ENCODE measurements at regions not wholly inside any gene's neighbourhood (a gene's known extent, or its start where the extent isn't known, plus 50 kb on each side); places are given as distances from the start of the nearest gene placed in this dataset.

GRCh38 chr7:18364396-18364795 is 131.2 kb upstream of the HDAC9 start:
- no peak for DNase-seq (ENCODE audit: low spot score)
- Histone ChIP-seq H3K36me3 (ENCODE audit: insufficient read depth, low read length) (no peaks in the 10 kb centered on the region), H3K9me2 (ENCODE audit: insufficient read depth, low read length) (no peaks in the 10 kb centered on the region), H4K20me1 (ENCODE audit: insufficient read depth, low read length) (no peaks in the 10 kb centered on the region), H3K27ac (ENCODE audit: low read depth, low read length, poor library complexity, severe bottlenecking) (no peak overlapping the region), H2AFZ (ENCODE audit: low read length) (no peak overlapping the region), H3K4me2 (ENCODE audit: low read length) (no peak overlapping the region), H3K4me3 (ENCODE audit: low read depth, low read length, poor library complexity, severe bottlenecking) (no peak overlapping the region), H3K9me3 (ENCODE audit: low read length) (no peaks in the 10 kb centered on the region), H3K4me1 (ENCODE audit: insufficient read depth, low read length, poor library complexity, severe bottlenecking) (no peaks in the 10 kb centered on the region), H3K79me2 (ENCODE audit: insufficient read depth, low read depth, low read length) (no peaks in the 10 kb centered on the region)
- intact Hi-C loops (cut with micrococcal nuclease; ENCODE audit: unreplicated experiment) = no loop called here
- POLR2A ChIA-PET = interaction anchor here (1.2 to 1.5 kb wide), 2 partner anchors 11 to 29 kb away, joined by 3 to 4 read pairs; no protein-coding TSS in a partner anchor
- CTCF ChIA-PET (ENCODE audit: unreplicated experiment) = no interaction called here
- BruUV-seq (replicated peaks) = no TSS peak
- no peak for TF ChIP-seq CTCF (conservative IDR thresholded peaks at IDR 0.05; ENCODE audit: low read length)
- TF ChIP-seq EZH2phosphoT487 (IDR thresholded peaks at IDR 0.05; ENCODE audit: borderline replicate concordance, low read depth, low read length) = no peak

- CTCF ChIA-PET (ENCODE audit: unreplicated experiment) = no interaction called here
- no TSS peak for BruUV-seq (replicated peaks)
- POLR2A ChIA-PET = no interaction called here
Measured at GRCh38 chr7:18366394-18366793, 129.2 kb upstream of the HDAC9 start.

GRCh38 chr7:18369011-18369410 is 126.5 kb upstream of the HDAC9 start:
- H4K20me1 ChIP-seq (ENCODE audit: insufficient read depth, low read length) = no peaks in the 10 kb centered on the region

More at GRCh38 chr7:18366394-18366793, 129.2 kb upstream of the HDAC9 start:
- no peak overlapping the region for H3K27ac ChIP-seq (ENCODE audit: low read depth, low read length, poor library complexity, severe bottlenecking)
- no peak overlapping the region for H2AFZ ChIP-seq (ENCODE audit: low read length)
- no peaks in the 10 kb centered on the region for H3K4me1 ChIP-seq (ENCODE audit: insufficient read depth, low read length, poor library complexity, severe bottlenecking)
- no peak overlapping the region for H3K4me2 ChIP-seq (ENCODE audit: low read length)
- no peaks in the 10 kb centered on the region for H3K79me2 ChIP-seq (ENCODE audit: insufficient read depth, low read depth, low read length)
- no peaks in the 10 kb centered on the region for H3K9me3 ChIP-seq (ENCODE audit: low read length)
- intact Hi-C loops (cut with micrococcal nuclease; ENCODE audit: unreplicated experiment) = no loop called here
- H3K4me3 ChIP-seq (ENCODE audit: low read depth, low read length, poor library complexity, severe bottlenecking) = no peak overlapping the region
- DNase-seq (ENCODE audit: low spot score) = no peak
- no peaks in the 10 kb centered on the region for H3K36me3 ChIP-seq (ENCODE audit: insufficient read depth, low read length)
- TF ChIP-seq EZH2phosphoT487 (IDR thresholded peaks at IDR 0.05; ENCODE audit: borderline replicate concordance, low read depth, low read length) (no peak), CTCF (conservative IDR thresholded peaks at IDR 0.05; ENCODE audit: low read length) (no peak)
- no peaks in the 10 kb centered on the region for H3K9me2 ChIP-seq (ENCODE audit: insufficient read depth, low read length)
- no peaks in the 10 kb centered on the region for H4K20me1 ChIP-seq (ENCODE audit: insufficient read depth, low read length)

More at GRCh38 chr7:18369011-18369410, 126.5 kb upstream of the HDAC9 start:
- TF ChIP-seq CTCF (conservative IDR thresholded peaks at IDR 0.05; ENCODE audit: low read length) (no peak), EZH2phosphoT487 (IDR thresholded peaks at IDR 0.05; ENCODE audit: borderline replicate concordance, low read depth, low read length) (no peak)
- Histone ChIP-seq H3K27ac (ENCODE audit: low read depth, low read length, poor library complexity, severe bottlenecking) (no peak overlapping the region), H3K4me3 (ENCODE audit: low read depth, low read length, poor library complexity, severe bottlenecking) (no peak overlapping the region), H3K9me3 (ENCODE audit: low read length) (no peaks in the 10 kb centered on the region), H3K79me2 (ENCODE audit: insufficient read depth, low read depth, low read length) (no peaks in the 10 kb centered on the region), H3K4me1 (ENCODE audit: insufficient read depth, low read length, poor library complexity, severe bottlenecking) (no peaks in the 10 kb centered on the region), H3K4me2 (ENCODE audit: low read length) (no peak overlapping the region), H2AFZ (ENCODE audit: low read length) (no peak overlapping the region), H3K36me3 (ENCODE audit: insufficient read depth, low read length) (no peaks in the 10 kb centered on the region), H3K9me2 (ENCODE audit: insufficient read depth, low read length) (no peaks in the 10 kb centered on the region)
- no TSS peak for BruUV-seq (replicated peaks)
- CTCF ChIA-PET (ENCODE audit: unreplicated experiment) = no interaction called here
- no peak for DNase-seq (ENCODE audit: low spot score)
- intact Hi-C loops (cut with micrococcal nuclease; ENCODE audit: unreplicated experiment) = no loop called here
- POLR2A ChIA-PET = no interaction called here
